HG02642 (cell line): ENCODE measurements at regions not wholly inside any gene's neighbourhood (a gene's known extent, or its start where the extent isn't known, plus 50 kb on each side); places are given as distances from the start of the nearest gene placed in this dataset.
A peak's percentile ranks its signal among the peaks of the same experiment; 100 is the strongest.
"Not testable (repeated sequence)": the region's sequence is repeated elsewhere in the genome, so short reads cannot be mapped to it uniquely, and the experiment has no call there.

Experiments used
- ATAC-seq: cut with Tn5 transposase; IDR thresholded peaks from one replicate; pipeline ENCODE4 v1.9.1; 2021; ENCODE audit warnings: mild to moderate bottlenecking; ENCODE audit not compliant: unreplicated experiment, poor library complexity

GRCh38 chr12:63508543-63508942, 159.8 kb downstream of the DPY19L2 start:
- ATAC-seq = no peak

- no peak for ATAC-seq
Observed at GRCh38 chr12:63499567-63499966, 168.7 kb downstream of the DPY19L2 start.

GRCh38 chr12:63498239-63498638, 170.1 kb downstream of the DPY19L2 start:
- ATAC-seq = no peak

GRCh38 chr12:63496654-63497053, 171.6 kb downstream of the DPY19L2 start:
- ATAC-seq = no peak

- no peak for ATAC-seq
Observed at GRCh38 chr12:63495974-63496373, 172.3 kb downstream of the DPY19L2 start.

- not testable (repeated sequence) for ATAC-seq
Observed at GRCh38 chr12:63493357-63493756, 174.9 kb downstream of the DPY19L2 start.

GRCh38 chr12:63480186-63480585, 188.1 kb downstream of the DPY19L2 start:
- no peak for ATAC-seq

GRCh38 chr12:63470161-63470560, 198.1 kb downstream of the DPY19L2 start:
- ATAC-seq = no peak

GRCh38 chr12:63467951-63468350, 200.3 kb downstream of the DPY19L2 start:
- no peak for ATAC-seq

GRCh38 chr12:63457857-63458256, 210.4 kb downstream of the DPY19L2 start:
- no peak for ATAC-seq

- no peak for ATAC-seq
Observed at GRCh38 chr12:63457428-63457827, 210.9 kb downstream of the DPY19L2 start.

GRCh38 chr12:63450816-63451215, 217.5 kb downstream of the DPY19L2 start:
- ATAC-seq = no peak

GRCh38 chr12:63450334-63450733, 218.0 kb downstream of the DPY19L2 start:
- ATAC-seq = no peak

GRCh38 chr12:63445224-63445880, 222.9 kb downstream of the DPY19L2 start:
- no peak for ATAC-seq

- ATAC-seq = no peak
Observed at GRCh38 chr12:63440048-63440447, 228.2 kb downstream of the DPY19L2 start.

GRCh38 chr12:63434384-63434783, 233.9 kb downstream of the DPY19L2 start:
- not testable (repeated sequence) for ATAC-seq

GRCh38 chr12:63427969-63428368, 240.3 kb downstream of the DPY19L2 start:
- not testable (repeated sequence) for ATAC-seq

GRCh38 chr12:63427029-63427428, 241.3 kb downstream of the DPY19L2 start:
- not testable (repeated sequence) for ATAC-seq

- no peak for ATAC-seq
Observed at GRCh38 chr12:63424671-63425070, 243.6 kb downstream of the DPY19L2 start.

GRCh38 chr12:63423839-63424238, 244.5 kb downstream of the DPY19L2 start:
- ATAC-seq = no peak

- ATAC-seq = peak; percentile 95
Observed at GRCh38 chr12:63420206-63420644, 248.1 kb downstream of the DPY19L2 start.

- no peak for ATAC-seq
Observed at GRCh38 chr12:63419154-63419553, 249.1 kb downstream of the DPY19L2 start.
